Activated naive CD4-positive, alpha-beta T cell treated with anti-CD3 and anti-CD28 coated beads, Interleukin-2, amount 10 ng/mL, durations not matched to agents 7 days and 5 days (primary cell): ENCODE measurements at regions not wholly inside any gene's neighbourhood (a gene's known extent, or its start where the extent isn't known, plus 50 kb on each side); places are given as distances from the start of the nearest gene placed in this dataset.

ENCODE experiments used
- CTCF ChIA-PET: fragments of 350-600 bp; sonication (Branson Sonifier 250); formaldehyde crosslinking; loops from one replicate; lab custom pipeline; 2021; ENCODE audit warnings: antibody characterized with exemption; lab: Charles Lee
- DNase-seq: peaks from one replicate; pipeline ENCODE4 v3.0.0-alpha.2; 2020
- H3K27ac Mint-ChIP-seq: one replicate; pipeline ENCODE4 v1.8.0; 2021; ENCODE audit warnings: mild to moderate bottlenecking, moderate library complexity, mixed read lengths
- H3K27me3 Mint-ChIP-seq: one replicate; pipeline ENCODE4 v1.8.0; 2021; ENCODE audit warnings: mild to moderate bottlenecking, mixed read lengths
- H3K36me3 Mint-ChIP-seq: one replicate; pipeline ENCODE4 v1.8.0; 2021; ENCODE audit warnings: mixed read lengths
- H3K4me1 Mint-ChIP-seq: one replicate; pipeline ENCODE4 v1.8.0; 2021; ENCODE audit warnings: mixed read lengths
- H3K4me3 Mint-ChIP-seq: one replicate; pipeline ENCODE4 v1.8.0; 2021; ENCODE audit warnings: mild to moderate bottlenecking, moderate library complexity, mixed read lengths
- H3K9me3 Mint-ChIP-seq: one replicate; pipeline ENCODE4 v1.8.0; 2021; ENCODE audit warnings: mixed read lengths

DNA sequence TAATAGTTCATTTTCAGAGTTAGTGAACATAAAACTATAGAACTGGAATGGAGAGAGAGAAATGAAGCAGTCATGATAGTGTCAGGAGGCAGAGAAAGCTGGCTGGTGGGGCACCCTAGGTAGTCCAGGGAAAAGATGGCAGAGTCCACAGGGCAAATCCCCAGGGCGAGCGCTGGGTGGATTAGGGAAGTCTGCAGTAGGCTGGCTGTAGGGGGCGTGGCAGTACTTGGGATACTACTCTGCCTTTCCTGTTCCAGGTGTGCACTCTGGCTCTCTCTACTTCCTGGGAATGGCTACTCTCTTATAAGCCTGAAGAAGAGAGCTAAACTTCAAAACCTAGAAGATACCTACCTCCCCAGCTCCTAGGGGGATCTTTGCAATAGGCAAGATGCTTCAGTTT is 232.9 kb upstream of the SLC10A2 start:
- DNase-seq: no peak
- H3K27ac Mint-ChIP-seq: no peak overlapping the region
- H3K36me3 Mint-ChIP-seq: no peaks in the 10 kb centered on the region
- no peaks in the 10 kb centered on the region for H3K27me3 Mint-ChIP-seq
- H3K4me1 Mint-ChIP-seq: no peaks in the 10 kb centered on the region
- CTCF ChIA-PET: no interaction called here
- H3K9me3 Mint-ChIP-seq: peaks cover 7% of the 10 kb centered on the region
- H3K4me3 Mint-ChIP-seq: no peak overlapping the region

DNA sequence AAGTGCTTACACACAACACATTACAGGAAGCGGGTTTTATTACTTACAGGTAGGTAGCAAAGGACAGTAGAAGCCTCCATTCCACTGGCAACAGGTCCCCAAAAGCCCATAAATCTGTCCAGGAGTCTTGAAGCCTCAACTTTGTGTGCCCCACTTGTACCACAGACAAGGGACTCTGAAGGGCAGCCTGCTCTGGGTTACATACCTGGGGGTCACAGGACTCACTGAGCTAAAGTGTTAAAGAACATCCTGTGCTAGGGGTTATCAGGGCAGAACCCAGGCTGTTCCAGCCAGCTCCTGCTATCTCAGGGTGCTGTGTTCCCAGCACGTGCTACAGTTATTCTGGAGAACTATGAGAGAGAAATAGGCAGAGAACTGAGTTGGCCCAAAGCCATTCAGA is 230.9 kb upstream of the SLC10A2 start:
- Mint-ChIP-seq H3K27ac (no peak overlapping the region), H3K4me1 (no peaks in the 10 kb centered on the region), H3K36me3 (no peaks in the 10 kb centered on the region), H3K9me3 (peaks cover 7% of the 10 kb centered on the region), H3K27me3 (no peaks in the 10 kb centered on the region), H3K4me3 (no peak overlapping the region)
- DNase-seq: no peak
- CTCF ChIA-PET: no interaction called here

DNA sequence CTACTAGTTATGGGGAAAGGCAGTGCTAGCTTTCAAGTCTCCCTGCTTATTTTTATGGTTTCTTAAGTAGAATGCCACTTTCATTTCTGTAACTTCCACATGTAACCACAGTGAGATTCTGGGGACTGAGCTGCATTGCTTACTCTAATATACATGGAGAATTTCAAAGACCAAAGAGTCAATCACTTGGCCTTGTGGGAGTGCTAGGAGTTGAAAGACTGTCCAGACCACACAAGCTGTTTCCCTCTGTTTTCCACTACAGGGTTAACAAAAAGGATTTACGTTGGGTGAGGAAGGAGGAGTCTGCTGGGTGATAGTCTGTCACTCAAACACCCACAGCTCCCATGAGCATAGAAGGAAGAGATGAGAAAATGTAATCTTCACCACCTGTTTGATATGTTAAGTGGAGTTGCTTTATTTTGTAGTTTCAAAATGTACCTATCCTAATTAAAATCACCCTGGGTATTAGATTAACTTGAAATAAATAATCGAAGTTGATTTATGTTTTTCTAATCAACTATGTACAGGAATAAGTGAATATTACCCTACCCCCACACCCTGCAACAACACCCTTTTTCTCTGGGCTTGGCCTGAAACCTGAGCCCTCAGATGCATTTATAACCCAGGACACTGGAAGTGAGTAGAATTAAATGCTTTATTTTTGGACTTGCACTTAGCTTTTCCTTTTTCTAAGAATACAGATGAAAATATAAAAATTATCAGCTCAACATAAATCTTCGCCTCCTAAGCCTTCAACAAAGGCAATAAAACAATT is 225.8 kb upstream of the SLC10A2 start:
- Mint-ChIP-seq H3K36me3 (no peaks in the 10 kb centered on the region), H3K4me1 (no peaks in the 10 kb centered on the region), H3K4me3 (no peak overlapping the region), H3K27me3 (no peaks in the 10 kb centered on the region), H3K9me3 (peaks cover 3% of the 10 kb centered on the region), H3K27ac (no peak overlapping the region)
- CTCF ChIA-PET: no interaction called here
- no peak for DNase-seq

DNA sequence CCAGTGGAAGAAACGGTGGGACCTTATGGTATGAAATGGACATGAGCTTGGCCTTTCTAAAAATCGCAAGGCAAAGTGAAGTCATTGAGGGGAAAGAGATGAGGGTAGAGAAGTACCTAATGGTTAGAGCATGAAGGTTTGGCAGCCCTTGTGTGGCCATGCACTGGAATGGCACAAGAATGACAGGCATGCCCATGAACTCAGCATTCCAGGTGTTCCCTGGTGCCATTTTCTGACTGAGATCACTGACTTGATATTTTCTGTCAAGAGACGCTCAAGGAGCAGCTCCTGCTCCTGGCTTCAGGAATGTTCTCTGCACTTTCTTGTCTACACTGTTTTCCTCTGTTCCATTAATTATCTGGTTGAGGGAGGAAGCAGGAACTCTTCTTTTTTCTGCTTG is 225.0 kb upstream of the SLC10A2 start:
- Mint-ChIP-seq H3K36me3 (no peaks in the 10 kb centered on the region), H3K9me3 (peaks cover 4% of the 10 kb centered on the region), H3K4me1 (no peaks in the 10 kb centered on the region), H3K27ac (no peak overlapping the region), H3K4me3 (no peak overlapping the region), H3K27me3 (no peaks in the 10 kb centered on the region)
- CTCF ChIA-PET: no interaction called here
- DNase-seq: no peak

DNA sequence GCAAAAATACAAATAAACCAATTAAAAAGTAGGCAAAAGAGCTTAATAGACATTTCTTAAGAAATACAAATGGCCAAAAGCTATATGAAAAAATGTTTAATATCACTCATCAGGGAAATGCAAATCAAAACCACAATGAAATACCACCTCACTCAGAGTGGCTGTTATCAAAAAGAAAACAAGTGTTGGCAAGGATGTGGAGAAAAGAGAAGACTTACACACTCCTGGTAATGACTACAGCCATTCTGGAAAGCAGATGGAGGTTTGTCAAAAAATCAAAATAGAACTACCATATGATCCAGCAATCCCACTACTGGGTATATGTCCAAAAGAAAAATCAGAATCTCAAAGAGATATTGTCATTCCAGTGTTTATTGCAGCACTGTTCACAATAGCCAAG is 223.5 kb upstream of the SLC10A2 start:
- Mint-ChIP-seq H3K4me3 (no peak overlapping the region), H3K27me3 (no peaks in the 10 kb centered on the region), H3K36me3 (no peaks in the 10 kb centered on the region), H3K4me1 (no peaks in the 10 kb centered on the region), H3K27ac (no peak overlapping the region), H3K9me3 (peaks cover 3% of the 10 kb centered on the region)
- no peak for DNase-seq
- CTCF ChIA-PET: no interaction called here

DNA sequence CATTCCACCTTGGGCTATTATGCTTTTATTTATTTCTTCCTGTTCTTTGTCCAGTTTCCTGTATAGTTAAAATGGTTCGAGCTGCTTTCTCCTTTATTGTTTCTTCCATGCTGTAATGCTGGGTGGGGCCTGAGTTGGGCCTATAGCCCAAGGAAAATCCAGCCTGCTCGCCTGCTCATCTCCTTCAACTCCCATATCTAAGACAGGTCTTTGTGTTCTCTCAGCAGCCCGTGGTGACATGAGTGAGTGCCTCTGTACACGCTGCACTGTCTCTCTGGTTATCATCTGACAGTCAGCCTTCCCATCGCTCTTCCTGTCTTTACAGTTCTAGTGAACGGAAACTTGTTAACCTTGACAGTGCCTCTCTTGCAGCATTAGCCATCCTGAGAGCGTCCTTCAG is 221.9 kb upstream of the SLC10A2 start:
- H3K27me3 Mint-ChIP-seq: peaks cover 4% of the 10 kb centered on the region
- H3K27ac Mint-ChIP-seq: no peak overlapping the region
- CTCF ChIA-PET: no interaction called here
- H3K36me3 Mint-ChIP-seq: no peaks in the 10 kb centered on the region
- H3K9me3 Mint-ChIP-seq: peaks cover 3% of the 10 kb centered on the region
- H3K4me1 Mint-ChIP-seq: no peaks in the 10 kb centered on the region
- H3K4me3 Mint-ChIP-seq: no peak overlapping the region
- DNase-seq: no peak

DNA sequence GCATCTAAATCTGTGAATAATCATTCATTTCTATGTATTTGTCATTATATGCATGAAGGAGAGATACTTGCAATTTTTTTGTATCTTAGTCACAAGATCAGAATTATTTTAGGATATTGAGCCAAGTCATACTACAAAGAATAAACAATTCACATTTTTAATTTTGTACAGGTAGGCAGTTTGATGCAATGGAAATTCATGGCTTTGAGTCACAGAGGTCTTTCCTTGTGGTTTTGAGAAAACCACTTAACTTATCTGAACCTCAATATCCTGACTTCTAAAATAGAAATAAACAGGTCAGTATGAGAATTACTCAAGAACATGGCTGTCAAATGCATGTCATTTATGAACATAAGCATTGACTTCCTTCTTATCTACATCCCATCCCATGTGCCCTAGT is 221.4 kb upstream of the SLC10A2 start:
- Mint-ChIP-seq H3K9me3 (peaks cover 3% of the 10 kb centered on the region), H3K36me3 (no peaks in the 10 kb centered on the region), H3K4me3 (no peak overlapping the region), H3K27me3 (peaks cover 5% of the 10 kb centered on the region), H3K27ac (no peak overlapping the region), H3K4me1 (no peaks in the 10 kb centered on the region)
- no peak for DNase-seq
- CTCF ChIA-PET: no interaction called here

DNA sequence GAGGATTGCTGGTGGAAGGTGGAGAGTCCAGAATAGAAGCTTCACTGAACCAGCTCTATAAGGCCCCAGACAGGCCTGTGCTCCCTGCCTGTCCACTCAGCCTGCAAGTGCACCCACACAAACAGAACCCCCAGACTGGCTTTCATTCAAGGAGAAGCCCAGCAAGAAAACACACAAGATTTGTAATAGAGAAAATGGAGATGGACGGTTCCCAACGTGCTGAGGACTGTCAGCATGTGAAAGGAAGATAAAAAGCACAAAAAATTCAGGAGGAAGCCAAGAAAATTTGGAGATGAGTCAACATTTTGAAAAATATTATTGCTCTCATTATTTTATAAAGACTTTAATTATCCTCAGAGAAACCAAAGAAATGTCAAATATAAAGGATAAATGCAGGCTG is 218.2 kb upstream of the SLC10A2 start:
- CTCF ChIA-PET: no interaction called here
- no peaks in the 10 kb centered on the region for H3K36me3 Mint-ChIP-seq
- DNase-seq: no peak
- H3K9me3 Mint-ChIP-seq: peaks cover 6% of the 10 kb centered on the region
- H3K27ac Mint-ChIP-seq: no peak overlapping the region
- peaks cover 5% of the 10 kb centered on the region for H3K27me3 Mint-ChIP-seq
- no peak overlapping the region for H3K4me3 Mint-ChIP-seq
- H3K4me1 Mint-ChIP-seq: no peaks in the 10 kb centered on the region

DNA sequence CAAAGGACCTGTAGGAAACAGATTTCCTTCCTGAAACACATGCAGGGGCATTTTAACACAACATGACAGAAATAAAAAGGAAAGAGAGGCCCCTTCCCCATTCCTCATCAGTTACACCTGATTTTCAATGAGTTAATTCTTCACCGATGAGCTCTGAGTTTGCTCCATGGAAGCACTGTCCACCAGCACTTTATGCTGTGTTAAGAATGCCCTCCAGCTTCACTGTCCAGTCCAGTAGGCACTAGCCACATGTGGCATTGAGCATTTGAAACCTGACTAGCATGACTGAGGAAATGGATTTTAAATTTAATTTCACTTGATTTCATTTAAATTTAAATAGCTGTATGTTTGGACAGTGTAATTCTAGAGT is 217.2 kb upstream of the SLC10A2 start:
- DNase-seq: no peak
- peaks cover 8% of the 10 kb centered on the region for H3K9me3 Mint-ChIP-seq
- peaks cover 5% of the 10 kb centered on the region for H3K27me3 Mint-ChIP-seq
- H3K4me1 Mint-ChIP-seq: no peaks in the 10 kb centered on the region
- H3K27ac Mint-ChIP-seq: no peak overlapping the region
- no peak overlapping the region for H3K4me3 Mint-ChIP-seq
- no peaks in the 10 kb centered on the region for H3K36me3 Mint-ChIP-seq
- CTCF ChIA-PET: no interaction called here

DNA sequence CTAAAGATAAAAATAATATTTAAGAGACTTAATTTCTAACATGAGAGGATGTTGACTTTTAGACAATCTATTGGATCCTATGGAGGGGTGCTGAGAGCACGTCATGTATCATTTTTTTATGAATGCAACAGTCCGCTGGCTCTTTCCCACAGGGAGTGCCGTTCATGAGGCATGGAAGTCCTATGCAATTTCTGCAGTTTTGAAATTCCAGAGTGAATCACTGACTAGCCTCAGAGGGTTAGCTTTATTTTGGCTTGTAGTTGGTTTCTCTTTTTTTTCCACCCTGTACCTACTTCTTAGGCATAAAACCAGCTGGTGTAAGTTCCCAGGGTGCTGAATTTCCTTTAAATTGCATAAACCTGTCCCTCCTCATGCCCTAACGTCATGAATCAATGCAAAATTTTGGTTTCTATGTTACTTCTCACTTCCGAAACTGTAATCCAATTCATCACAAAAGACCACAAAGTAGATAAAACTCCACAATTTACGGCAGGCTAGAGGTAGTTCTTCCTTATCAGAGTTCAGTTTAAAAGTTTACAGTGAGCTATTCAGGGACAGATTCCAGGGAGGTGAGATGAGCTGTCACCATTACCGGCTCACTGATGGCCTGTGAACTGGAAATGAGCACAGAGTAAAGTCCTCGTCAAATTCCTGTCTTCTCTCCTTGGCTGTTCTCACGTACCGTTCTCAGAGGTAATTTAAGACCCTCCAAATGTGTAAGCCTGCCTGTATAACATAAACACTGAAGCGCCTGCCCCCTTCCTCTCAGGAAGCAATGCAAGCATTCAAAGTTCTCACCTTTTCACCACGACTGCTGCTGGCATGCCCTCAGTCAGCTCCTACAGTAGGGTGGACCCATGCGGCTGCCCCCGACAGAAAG is 216.6 kb upstream of the SLC10A2 start:
- peaks cover 5% of the 10 kb centered on the region for H3K27me3 Mint-ChIP-seq
- no peak overlapping the region for H3K4me3 Mint-ChIP-seq
- CTCF ChIA-PET: no interaction called here
- H3K36me3 Mint-ChIP-seq: no peaks in the 10 kb centered on the region
- DNase-seq: no peak
- peaks cover 8% of the 10 kb centered on the region for H3K9me3 Mint-ChIP-seq
- H3K27ac Mint-ChIP-seq: no peak overlapping the region
- no peaks in the 10 kb centered on the region for H3K4me1 Mint-ChIP-seq

DNA sequence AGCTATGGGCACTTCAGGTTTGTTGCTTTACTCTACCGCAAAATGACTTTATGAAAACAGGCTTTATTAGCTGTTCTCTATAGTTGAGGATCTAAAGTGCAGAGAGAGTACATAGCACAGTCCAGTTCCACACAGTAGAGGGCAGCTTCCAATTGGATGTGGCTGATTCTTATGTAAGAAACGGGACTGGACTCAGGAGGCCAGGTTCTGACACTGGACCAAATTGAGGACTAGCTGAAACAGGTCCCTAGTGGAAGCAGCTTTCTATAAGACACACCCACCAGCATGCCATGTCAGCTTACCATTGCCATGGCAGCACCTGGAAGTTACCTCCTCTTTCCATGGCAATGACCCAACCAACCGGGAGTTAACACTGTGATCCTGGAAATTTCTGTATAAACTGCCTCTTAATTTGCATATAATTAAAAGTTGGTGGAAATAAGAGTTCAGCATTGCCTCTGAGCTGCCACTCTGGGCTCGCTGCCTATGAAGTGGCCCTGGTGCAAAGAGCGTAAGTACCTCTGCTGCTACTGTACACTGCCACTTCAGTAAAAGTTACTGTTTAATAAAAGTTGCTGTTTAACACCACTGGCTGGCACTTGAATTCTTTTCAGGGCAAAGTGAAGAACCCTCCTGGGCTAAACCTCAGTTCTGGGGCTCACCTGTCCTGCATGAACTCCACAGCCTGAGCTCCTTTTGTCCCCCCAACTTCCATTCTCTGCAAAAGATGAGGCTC is 211.9 kb upstream of the SLC10A2 start:
- no peak overlapping the region for H3K27ac Mint-ChIP-seq
- H3K4me3 Mint-ChIP-seq: no peak overlapping the region
- H3K4me1 Mint-ChIP-seq: no peaks in the 10 kb centered on the region
- peaks cover 5% of the 10 kb centered on the region for H3K9me3 Mint-ChIP-seq
- DNase-seq: no peak
- H3K36me3 Mint-ChIP-seq: no peaks in the 10 kb centered on the region
- CTCF ChIA-PET: no interaction called here
- peaks cover under 1% of the 10 kb centered on the region for H3K27me3 Mint-ChIP-seq

DNA sequence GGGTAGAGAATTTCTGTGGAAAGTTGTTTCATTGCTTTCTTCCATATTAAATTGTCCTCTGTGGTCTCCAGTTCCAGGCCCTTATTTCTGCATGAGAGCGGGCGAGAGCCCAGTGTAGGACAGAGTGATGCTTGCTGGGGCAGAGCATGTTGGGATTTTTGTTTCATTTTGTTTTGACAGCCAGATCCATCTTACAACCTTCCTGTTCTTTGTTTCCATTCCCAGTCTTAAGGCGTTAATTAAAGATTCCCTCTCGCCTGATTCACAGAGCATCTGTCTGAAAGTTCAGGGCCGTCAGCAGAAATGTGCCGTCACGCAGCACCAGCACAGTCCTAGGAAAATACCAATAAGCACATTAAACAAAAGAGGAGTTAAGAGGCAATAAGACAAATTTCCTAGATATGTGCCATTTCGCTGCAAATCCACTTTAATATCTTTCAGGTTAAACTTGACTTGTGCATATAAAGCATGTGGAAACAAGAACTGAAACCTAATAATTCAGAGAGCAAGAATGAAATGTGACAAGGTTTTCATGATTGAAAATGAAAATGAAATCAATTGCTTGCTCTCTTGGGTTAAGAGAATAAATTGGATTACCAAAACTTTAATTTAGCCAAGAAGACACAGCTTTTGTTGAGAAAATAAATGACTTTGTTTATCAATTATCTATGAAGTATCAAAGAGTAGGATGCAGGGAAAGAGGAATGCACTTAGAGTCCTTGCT is 210.7 kb upstream of the SLC10A2 start:
- H3K4me1 Mint-ChIP-seq: no peaks in the 10 kb centered on the region
- CTCF ChIA-PET: no interaction called here
- no peak for DNase-seq
- H3K27ac Mint-ChIP-seq: no peak overlapping the region
- no peaks in the 10 kb centered on the region for H3K27me3 Mint-ChIP-seq
- H3K36me3 Mint-ChIP-seq: no peaks in the 10 kb centered on the region
- peaks cover 5% of the 10 kb centered on the region for H3K9me3 Mint-ChIP-seq
- no peak overlapping the region for H3K4me3 Mint-ChIP-seq

DNA sequence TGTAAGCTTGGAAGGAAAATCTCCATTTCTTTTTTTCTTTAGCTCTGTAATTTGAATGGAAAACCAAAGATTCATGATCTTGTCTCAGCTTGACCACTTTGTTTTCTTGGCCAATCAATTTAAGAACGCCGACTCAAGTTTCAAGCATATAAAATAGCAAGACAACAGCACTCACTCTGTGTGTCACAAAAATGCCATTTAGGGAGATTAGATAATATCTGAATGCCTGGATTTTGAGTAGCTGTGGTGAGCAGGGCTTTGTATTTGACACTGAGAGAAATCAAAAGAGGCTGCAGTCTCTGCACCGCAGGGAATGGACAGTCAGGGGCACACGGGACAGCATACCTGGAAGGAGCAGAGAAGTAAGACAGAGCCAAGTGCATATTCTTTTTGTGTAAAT is 209.5 kb upstream of the SLC10A2 start:
- DNase-seq: no peak
- H3K27ac Mint-ChIP-seq: no peak overlapping the region
- CTCF ChIA-PET: no interaction called here
- no peaks in the 10 kb centered on the region for H3K36me3 Mint-ChIP-seq
- H3K27me3 Mint-ChIP-seq: no peaks in the 10 kb centered on the region
- no peaks in the 10 kb centered on the region for H3K4me1 Mint-ChIP-seq
- no peak overlapping the region for H3K4me3 Mint-ChIP-seq
- peaks cover 5% of the 10 kb centered on the region for H3K9me3 Mint-ChIP-seq

DNA sequence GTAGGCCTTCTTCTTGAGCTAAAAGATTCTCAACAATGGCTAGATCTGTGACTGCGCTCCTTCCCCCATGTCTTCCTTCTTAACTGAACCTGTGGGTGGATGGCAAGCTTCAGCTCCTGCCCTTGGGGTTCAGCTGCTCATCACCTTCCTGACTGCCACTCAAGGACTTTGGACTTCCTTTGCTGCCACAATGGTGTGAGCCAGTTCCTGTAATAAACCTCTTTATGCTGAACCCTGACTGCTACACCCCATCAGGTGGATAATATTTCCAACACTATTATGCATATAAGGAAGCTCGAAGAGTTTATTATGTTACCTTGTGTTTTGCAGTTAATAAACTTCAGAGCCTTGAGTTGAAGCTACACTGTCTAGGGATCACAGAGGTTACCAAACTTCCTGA is 208.9 kb upstream of the SLC10A2 start:
- CTCF ChIA-PET: no interaction called here
- H3K36me3 Mint-ChIP-seq: no peaks in the 10 kb centered on the region
- no peaks in the 10 kb centered on the region for H3K27me3 Mint-ChIP-seq
- H3K27ac Mint-ChIP-seq: no peak overlapping the region
- no peak overlapping the region for H3K4me3 Mint-ChIP-seq
- H3K9me3 Mint-ChIP-seq: peaks cover 5% of the 10 kb centered on the region
- DNase-seq: no peak
- H3K4me1 Mint-ChIP-seq: no peaks in the 10 kb centered on the region
